HL-60 (cell line): ENCODE measurements at regions not wholly inside any gene's neighbourhood (a gene's known extent, or its start where the extent isn't known, plus 50 kb on each side); places are given as distances from the start of the nearest gene placed in this dataset.

Experiments
- DNase-seq, 2 experiments: peaks; one replicate each; pipeline ENCODE4 v3.0.0-alpha.2; 2010 to 2020; ENCODE audit warnings: low read depth in 1 of 2, low spot score in 1 of 2
- H3K27ac ChIP-seq: fragments of 250-450 bp; sonication (Bioruptor Pico); replicated peaks from 2 replicates; pipeline ENCODE4 v1.5.1; 2020; ENCODE audit warnings: mild to moderate bottlenecking, moderate library complexity
- H3K27me3 ChIP-seq: fragments of 250-450 bp; sonication (Bioruptor Pico); 2 replicates; pipeline ENCODE4 v1.5.1; 2021; ENCODE audit warnings: mild to moderate bottlenecking, moderate library complexity; ENCODE audit not compliant: insufficient read depth, poor library complexity, severe bottlenecking
- H3K4me3 ChIP-seq: replicated peaks from 2 replicates; pipeline ENCODE4 v1.5.1; 2011; ENCODE audit warnings: mild to moderate bottlenecking, control low read depth, low read length; ENCODE audit not compliant: insufficient read depth
- GABPA ChIP-seq: IDR thresholded peaks from 2 replicates; pipeline ENCODE4 v1.6.1; 2012; ENCODE audit warnings: low read depth
- POLR2AphosphoS5 ChIP-seq: IDR thresholded peaks from 2 replicates; pipeline ENCODE4 v1.6.1; 2012; ENCODE audit warnings: low read depth
- SPI1 ChIP-seq: IDR thresholded peaks from 2 replicates; pipeline ENCODE4 v1.6.1; 2012; ENCODE audit warnings: low read depth, mild to moderate bottlenecking, borderline replicate concordance
- TF ChIP-seq, protein P1 (sequence below): IDR thresholded peaks from 2 replicates; pipeline ENCODE4 v1.6.1; 2012; ENCODE audit warnings: low read depth; ENCODE audit not compliant: insufficient replicate concordance
- TF ChIP-seq, protein P2 (sequence below): IDR thresholded peaks from one replicate; pipeline ENCODE4 v1.5.1; 2011; ENCODE audit warnings: low read length, control low read depth, inconsistent platforms; ENCODE audit not compliant: insufficient read depth

- no peak for DNase-seq
- TF ChIP-seq SPI1: no peak
- TF ChIP-seq, protein P1, sequence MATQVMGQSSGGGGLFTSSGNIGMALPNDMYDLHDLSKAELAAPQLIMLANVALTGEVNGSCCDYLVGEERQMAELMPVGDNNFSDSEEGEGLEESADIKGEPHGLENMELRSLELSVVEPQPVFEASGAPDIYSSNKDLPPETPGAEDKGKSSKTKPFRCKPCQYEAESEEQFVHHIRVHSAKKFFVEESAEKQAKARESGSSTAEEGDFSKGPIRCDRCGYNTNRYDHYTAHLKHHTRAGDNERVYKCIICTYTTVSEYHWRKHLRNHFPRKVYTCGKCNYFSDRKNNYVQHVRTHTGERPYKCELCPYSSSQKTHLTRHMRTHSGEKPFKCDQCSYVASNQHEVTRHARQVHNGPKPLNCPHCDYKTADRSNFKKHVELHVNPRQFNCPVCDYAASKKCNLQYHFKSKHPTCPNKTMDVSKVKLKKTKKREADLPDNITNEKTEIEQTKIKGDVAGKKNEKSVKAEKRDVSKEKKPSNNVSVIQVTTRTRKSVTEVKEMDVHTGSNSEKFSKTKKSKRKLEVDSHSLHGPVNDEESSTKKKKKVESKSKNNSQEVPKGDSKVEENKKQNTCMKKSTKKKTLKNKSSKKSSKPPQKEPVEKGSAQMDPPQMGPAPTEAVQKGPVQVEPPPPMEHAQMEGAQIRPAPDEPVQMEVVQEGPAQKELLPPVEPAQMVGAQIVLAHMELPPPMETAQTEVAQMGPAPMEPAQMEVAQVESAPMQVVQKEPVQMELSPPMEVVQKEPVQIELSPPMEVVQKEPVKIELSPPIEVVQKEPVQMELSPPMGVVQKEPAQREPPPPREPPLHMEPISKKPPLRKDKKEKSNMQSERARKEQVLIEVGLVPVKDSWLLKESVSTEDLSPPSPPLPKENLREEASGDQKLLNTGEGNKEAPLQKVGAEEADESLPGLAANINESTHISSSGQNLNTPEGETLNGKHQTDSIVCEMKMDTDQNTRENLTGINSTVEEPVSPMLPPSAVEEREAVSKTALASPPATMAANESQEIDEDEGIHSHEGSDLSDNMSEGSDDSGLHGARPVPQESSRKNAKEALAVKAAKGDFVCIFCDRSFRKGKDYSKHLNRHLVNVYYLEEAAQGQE: no peak
- TF ChIP-seq GABPA: no peak
- TF ChIP-seq, protein P2, sequence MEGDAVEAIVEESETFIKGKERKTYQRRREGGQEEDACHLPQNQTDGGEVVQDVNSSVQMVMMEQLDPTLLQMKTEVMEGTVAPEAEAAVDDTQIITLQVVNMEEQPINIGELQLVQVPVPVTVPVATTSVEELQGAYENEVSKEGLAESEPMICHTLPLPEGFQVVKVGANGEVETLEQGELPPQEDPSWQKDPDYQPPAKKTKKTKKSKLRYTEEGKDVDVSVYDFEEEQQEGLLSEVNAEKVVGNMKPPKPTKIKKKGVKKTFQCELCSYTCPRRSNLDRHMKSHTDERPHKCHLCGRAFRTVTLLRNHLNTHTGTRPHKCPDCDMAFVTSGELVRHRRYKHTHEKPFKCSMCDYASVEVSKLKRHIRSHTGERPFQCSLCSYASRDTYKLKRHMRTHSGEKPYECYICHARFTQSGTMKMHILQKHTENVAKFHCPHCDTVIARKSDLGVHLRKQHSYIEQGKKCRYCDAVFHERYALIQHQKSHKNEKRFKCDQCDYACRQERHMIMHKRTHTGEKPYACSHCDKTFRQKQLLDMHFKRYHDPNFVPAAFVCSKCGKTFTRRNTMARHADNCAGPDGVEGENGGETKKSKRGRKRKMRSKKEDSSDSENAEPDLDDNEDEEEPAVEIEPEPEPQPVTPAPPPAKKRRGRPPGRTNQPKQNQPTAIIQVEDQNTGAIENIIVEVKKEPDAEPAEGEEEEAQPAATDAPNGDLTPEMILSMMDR: no peak
- TF ChIP-seq POLR2AphosphoS5: no peak
- peaks cover 3% of the 10 kb centered on the region for H3K27me3 ChIP-seq
- no peak overlapping the region for H3K4me3 ChIP-seq
- no peak overlapping the region for H3K27ac ChIP-seq
Observed at GRCh38 chr2:156088587-156088986, 243.9 kb downstream of the NR4A2 start.

DNA sequence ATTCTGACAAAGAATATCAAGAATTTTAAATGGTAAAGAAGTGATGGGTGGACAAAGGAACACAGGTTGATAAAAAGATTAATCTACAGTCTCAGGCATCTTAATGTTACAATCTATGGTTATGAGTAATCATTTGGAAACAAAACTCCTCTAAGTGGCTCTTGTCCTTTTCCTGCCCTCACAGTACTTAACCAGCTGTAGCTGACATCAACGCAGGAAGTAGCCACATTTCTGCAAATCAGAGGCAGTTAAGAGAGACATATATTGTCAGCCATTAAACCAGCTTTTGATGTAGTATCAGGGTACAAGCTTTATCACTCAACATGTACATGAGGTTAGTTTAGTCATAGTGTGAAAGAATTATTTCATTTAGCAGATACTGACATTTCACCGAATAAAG is 244.6 kb downstream of the NR4A2 start:
- Histone ChIP-seq H3K27me3 (peaks cover 3% of the 10 kb centered on the region), H3K27ac (no peak overlapping the region), H3K4me3 (no peak overlapping the region)
- TF ChIP-seq, protein P2: no peak
- TF ChIP-seq, protein P1: no peak
- TF ChIP-seq POLR2AphosphoS5 (no peak), SPI1 (no peak), GABPA (no peak)
- no peak for DNase-seq

- DNase-seq: peak in 1 of 2 experiments; percentile 1
- TF ChIP-seq GABPA: no peak
- TF ChIP-seq, protein P1: no peak
- TF ChIP-seq POLR2AphosphoS5: no peak
- TF ChIP-seq, protein P2: no peak
- TF ChIP-seq SPI1: no peak
Observed at GRCh38 chr2:156083763-156084493, 248.6 kb downstream of the NR4A2 start.

More at GRCh38 chr2:156083763-156084493, 248.6 kb downstream of the NR4A2 start:
- Histone ChIP-seq H3K27me3 (no peaks in the 10 kb centered on the region), H3K4me3 (no peak overlapping the region), H3K27ac (no peak overlapping the region)
